HCT116 (cell line): ENCODE measurements at regions not wholly inside any gene's neighbourhood (a gene's known extent, or its start where the extent isn't known, plus 50 kb on each side); places are given as distances from the start of the nearest gene placed in this dataset.

Source experiments
- ATAC-seq: fragments of 200-7000 bp; cut with Tn5 transposase; 2 replicates; pipeline ENCODE4 v1.9.1; 2020; ENCODE audit warnings: mild to moderate bottlenecking, moderate library complexity
- BruUV-seq: library from RNA; stranded (reverse); fragments of 400-500 nt; replicated peaks from 2 replicates; lab custom pipeline; 2021; lab: Mats Ljungman, UMichigan
- CTCF ChIA-PET: fragments of 300-600 bp; sonication (Branson Sonifier 250); formaldehyde crosslinking; loops from one replicate; lab custom pipeline; 2021; ENCODE audit warnings: antibody characterized with exemption; lab: Charles Lee
- POLR2A ChIA-PET: fragments of 300-600, 350-600 bp; sonication (Branson Sonifier 250); formaldehyde crosslinking; loops from one replicate; lab custom pipeline; 2021; ENCODE audit warnings: antibody characterized with exemption; lab: Charles Lee
- RAD21 ChIA-PET, 2 experiments: fragments of 300-600 bp; sonication (Branson Sonifier 250); formaldehyde crosslinking; loops; one replicate each; lab custom pipeline; 2023; ENCODE audit warnings: low total read pairs in 2 of 2; ENCODE audit not compliant: uncharacterized antibody in 2 of 2, unreplicated experiment in 2 of 2, low non-redundant PET in 1 of 2; lab: Charles Lee
- DNase-seq: peaks from one replicate; pipeline ENCODE4 v3.0.0-alpha.2; 2010; ENCODE audit warnings: low read depth, low spot score
- H2AFZ ChIP-seq: fragments of 200-600 bp; shearing (Covaris generic), sonication (generic); 2 replicates; pipeline ENCODE4 v1.6.1; 2017; ENCODE audit warnings: low read depth, mixed run types, mixed read lengths, antibody characterized with exemption, low read length; ENCODE audit not compliant: poor library complexity, severe bottlenecking
- H3K27ac ChIP-seq: 2 replicates; pipeline ENCODE4 v1.5.1; 2012; ENCODE audit warnings: low read depth, low read length
- H3K27me3 ChIP-seq: fragments of 200-600 bp; sonication (generic); 2 replicates; pipeline ENCODE4 v1.6.1; 2016; ENCODE audit warnings: mixed run types, low read length, mixed read lengths; ENCODE audit not compliant: insufficient read depth
- H3K36me3 ChIP-seq, 2 experiments: fragments of 200-500 bp in 1 of 2; fragments of 200-600 bp in 1 of 2; sonication (Bioruptor generic) in 1 of 2; sonication (generic) in 1 of 2; 2 replicates each; pipeline versions ENCODE4 v1.5.1 to v1.6.1; 2014 to 2016; ENCODE audit warnings: low read length in 2 of 2, inconsistent platforms in 1 of 2, mixed read lengths in 1 of 2, mixed run types in 1 of 2; ENCODE audit not compliant: insufficient read depth in 2 of 2, control insufficient read depth in 1 of 2
- H3K4me1 ChIP-seq, 2 experiments: fragments of 200-600 bp in 1 of 2; sonication (generic) in 1 of 2; 2 replicates each; pipeline versions ENCODE4 v1.5.1 to v1.6.1; 2012 to 2017; ENCODE audit warnings: low read length in 2 of 2, inconsistent platforms in 1 of 2, mild to moderate bottlenecking in 1 of 2, mixed read lengths in 1 of 2, mixed run types in 1 of 2, moderate library complexity in 1 of 2; ENCODE audit not compliant: insufficient read depth in 2 of 2, control insufficient read depth in 1 of 2
- H3K4me2 ChIP-seq: fragments of 200-600 bp; sonication (generic); 2 replicates; pipeline ENCODE4 v1.6.1; 2017; ENCODE audit warnings: mixed run types, low read length, mixed read lengths
- H3K4me3 ChIP-seq, 2 experiments: fragments of 200-600 bp in 1 of 2; sonication (generic) in 1 of 2; replicated peaks in 1 of 2; 2 replicates each; pipeline ENCODE4 v1.5.1; 2011 to 2016; ENCODE audit warnings: low read length in 2 of 2, control low read depth in 1 of 2, low read depth in 1 of 2, mild to moderate bottlenecking in 1 of 2, mixed read lengths in 1 of 2, mixed run types in 1 of 2
- H3K79me2 ChIP-seq: fragments of 200-600 bp; sonication (generic); 2 replicates; pipeline ENCODE4 v1.6.1; 2017; ENCODE audit warnings: mild to moderate bottlenecking, mixed run types, low read length, moderate library complexity, mixed read lengths; ENCODE audit not compliant: insufficient read depth
- H3K9ac ChIP-seq: fragments of 200-600 bp; sonication (generic); 2 replicates; pipeline ENCODE4 v1.6.1; 2016; ENCODE audit warnings: low read length, mixed read lengths
- H3K9me2 ChIP-seq: fragments of 200-600 bp; sonication (generic), shearing (Covaris generic); 2 replicates; pipeline ENCODE4 v1.6.1; 2017; ENCODE audit warnings: mixed run types, mild to moderate bottlenecking, moderate library complexity; ENCODE audit not compliant: insufficient read depth
- H3K9me3 ChIP-seq, 2 experiments: fragments of 200-500 bp in 1 of 2; fragments of 200-600 bp in 1 of 2; sonication (Bioruptor generic) in 1 of 2; sonication (generic) in 1 of 2; 2 replicates each; pipeline ENCODE4 v1.6.1; 2014 to 2017; ENCODE audit warnings: low read length in 2 of 2, mixed read lengths in 2 of 2, inconsistent platforms in 1 of 2, low read depth in 1 of 2, mild to moderate bottlenecking in 1 of 2, mixed run types in 1 of 2, moderate library complexity in 1 of 2; ENCODE audit not compliant: control insufficient read depth in 1 of 2, insufficient read depth in 1 of 2
- H4K20me1 ChIP-seq: fragments of 200-600 bp; sonication (generic), shearing (Covaris generic); 2 replicates; pipeline ENCODE4 v1.6.1; 2017; ENCODE audit warnings: mixed run types, mild to moderate bottlenecking, moderate library complexity; ENCODE audit not compliant: insufficient read depth
- ATF3 ChIP-seq: IDR thresholded peaks from 2 replicates; pipeline ENCODE4 v1.6.1; 2012
- CEBPB ChIP-seq: IDR thresholded peaks from 2 replicates; pipeline ENCODE4 v1.6.1; 2012; ENCODE audit warnings: low read depth
- CTCF ChIP-seq, 3 experiments: fragments of 200-600 bp in 1 of 3; sonication (generic) in 1 of 3; IDR thresholded peaks in 2 of 3; conservative IDR thresholded peaks in 1 of 3; 2 replicates each; pipeline ENCODE4 v1.5.1; 2012 to 2017; ENCODE audit warnings: low read depth in 2 of 3, low read length in 2 of 3, antibody characterized with exemption in 1 of 3, borderline replicate concordance in 1 of 3, control low read depth in 1 of 3, mild to moderate bottlenecking in 1 of 3, mixed read lengths in 1 of 3, mixed run types in 1 of 3, moderate library complexity in 1 of 3; ENCODE audit not compliant: insufficient read depth in 1 of 3
- EGR1 ChIP-seq: IDR thresholded peaks from 2 replicates; pipeline ENCODE4 v1.6.1; 2012; ENCODE audit warnings: low read depth
- ELF1 ChIP-seq: IDR thresholded peaks from 2 replicates; pipeline ENCODE4 v1.6.1; 2012; ENCODE audit warnings: low read depth, borderline replicate concordance
- EZH2 ChIP-seq: fragments of 200-600 bp; sonication (generic); IDR thresholded peaks from 2 replicates; pipeline ENCODE4 v1.6.1; 2017; ENCODE audit warnings: antibody characterized with exemption, mixed run types
- EZH2phosphoT487 ChIP-seq: fragments of 200-600 bp; IDR thresholded peaks from 2 replicates; pipeline ENCODE4 v1.6.1; 2018; ENCODE audit warnings: antibody characterized with exemption, borderline replicate concordance
- FOSL1 ChIP-seq: IDR thresholded peaks from 2 replicates; pipeline ENCODE4 v1.6.1; 2012; ENCODE audit warnings: low read depth
- JUND ChIP-seq: IDR thresholded peaks from 2 replicates; pipeline ENCODE4 v1.6.1; 2012
- MAX ChIP-seq: IDR thresholded peaks from 2 replicates; pipeline ENCODE4 v1.6.1; 2012
- POLR2A ChIP-seq: IDR thresholded peaks from 2 replicates; pipeline ENCODE4 v1.7.0; 2011; ENCODE audit warnings: borderline replicate concordance; ENCODE audit not compliant: insufficient read depth, insufficient read length; ENCODE audit errors: extremely low read depth
- POLR2AphosphoS5 ChIP-seq: IDR thresholded peaks from 2 replicates; pipeline ENCODE4 v1.6.1; 2011; ENCODE audit warnings: mild to moderate bottlenecking, low read depth, low read length, moderate library complexity
- SIN3A ChIP-seq: IDR thresholded peaks from 2 replicates; pipeline ENCODE4 v1.6.1; 2012; ENCODE audit warnings: low read depth
- SP1 ChIP-seq: IDR thresholded peaks from 2 replicates; pipeline ENCODE4 v1.6.1; 2012; ENCODE audit warnings: low read depth
- SRF ChIP-seq: IDR thresholded peaks from 2 replicates; pipeline ENCODE4 v1.6.1; 2012; ENCODE audit warnings: low read depth
- TCF7L2 ChIP-seq: IDR thresholded peaks from 2 replicates; pipeline ENCODE4 v1.7.0; 2011; ENCODE audit warnings: borderline replicate concordance, inconsistent platforms; ENCODE audit not compliant: insufficient read depth, insufficient read length; ENCODE audit errors: extremely low read depth
- YY1 ChIP-seq: IDR thresholded peaks from 2 replicates; pipeline ENCODE4 v1.6.1; 2011; ENCODE audit warnings: low read length, low read depth, moderate library complexity, mild to moderate bottlenecking; ENCODE audit not compliant: insufficient replicate concordance; ENCODE audit errors: extremely low read depth
- ZBTB33 ChIP-seq: IDR thresholded peaks from 2 replicates; pipeline ENCODE4 v1.6.1; 2011; ENCODE audit warnings: mild to moderate bottlenecking, low read length, moderate library complexity; ENCODE audit not compliant: insufficient replicate concordance; ENCODE audit errors: extremely low read depth
- intact Hi-C: fragments of 100-400 bp; cut with micrococcal nuclease; formaldehyde crosslinking; loops from 2 replicates; pipeline ENCODE4 v1.10.0; 2022

GRCh38 chr1:177645491-177646190, 324.2 kb downstream of the SEC16B start:
- ChIA-PET RAD21 (no interaction called here), POLR2A (no interaction called here), CTCF (no interaction called here)
- H3K4me2 ChIP-seq, result no peak overlapping the region
- BruUV-seq, result no TSS peak
- no peaks in the 10 kb centered on the region for H3K4me1 ChIP-seq
- no peaks in the 10 kb centered on the region for H3K9me2 ChIP-seq
- no peak overlapping the region for H3K4me3 ChIP-seq
- no peaks in the 10 kb centered on the region for H4K20me1 ChIP-seq
- H3K9ac ChIP-seq, result no peak overlapping the region
- no peak for TF ChIP-seq YY1
- no peak for TF ChIP-seq SIN3A
- TF ChIP-seq CEBPB, result no peak
- TF ChIP-seq EGR1, result no peak
- TF ChIP-seq ELF1, result no peak
- no peak for TF ChIP-seq EZH2
- no peak for TF ChIP-seq ATF3
- TF ChIP-seq TCF7L2, result no peak
- no peak for TF ChIP-seq MAX
- TF ChIP-seq SP1, result no peak
- TF ChIP-seq SRF, result no peak
- no peak for TF ChIP-seq POLR2A
- no peak for TF ChIP-seq EZH2phosphoT487
- TF ChIP-seq ZBTB33, result no peak
- TF ChIP-seq CTCF (IDR thresholded peaks at IDR 0.05 in 2 of 3, conservative IDR thresholded peaks at IDR 0.05 in 1 of 3; ENCODE audit: borderline replicate concordance in 1 of 3, insufficient read depth in 1 of 3, low read depth in 2 of 3, low read length in 2 of 3), result no peak
- no peak for TF ChIP-seq FOSL1
- TF ChIP-seq POLR2AphosphoS5, result no peak
- TF ChIP-seq JUND, result no peak
- no peaks in the 10 kb centered on the region for H3K36me3 ChIP-seq
- H3K27me3 ChIP-seq, result peaks cover 14% of the 10 kb centered on the region; the same call in 1 of the 2 replicates
- no peak overlapping the region for H3K27ac ChIP-seq
- no peak for ATAC-seq
- intact Hi-C loops, result no loop called here
- no peaks in the 10 kb centered on the region for H3K9me3 ChIP-seq
- DNase-seq, result no peak
- H2AFZ ChIP-seq, result no peak overlapping the region
- no peaks in the 10 kb centered on the region for H3K79me2 ChIP-seq
